Osteoblast (primary cell): ENCODE measurements at regions not wholly inside any gene's neighbourhood (a gene's known extent, or its start where the extent isn't known, plus 50 kb on each side); places are given as distances from the start of the nearest gene placed in this dataset.

Source experiments
- DNase-seq: peaks from one replicate; pipeline ENCODE4 v3.0.0; 2011; ENCODE audit warnings: low spot score, mixed read lengths; ENCODE audit not compliant: insufficient read length; ENCODE audit errors: missing footprints
- H2AFZ ChIP-seq: 2 replicates; pipeline ENCODE4 v1.6.0; 2011; ENCODE audit warnings: mild to moderate bottlenecking, low read length
- H3K27ac ChIP-seq: 2 replicates; pipeline ENCODE4 v1.5.1; 2011; ENCODE audit warnings: mild to moderate bottlenecking, low read depth, low read length, moderate library complexity
- H3K27me3 ChIP-seq: 2 replicates; pipeline ENCODE4 v1.6.0; 2012; ENCODE audit warnings: mild to moderate bottlenecking, control low read depth, inconsistent platforms, low read length, moderate library complexity; ENCODE audit not compliant: insufficient read depth
- H3K36me3 ChIP-seq: 2 replicates; pipeline ENCODE4 v1.5.1; 2011; ENCODE audit warnings: mild to moderate bottlenecking, low read length, control low read depth, moderate library complexity; ENCODE audit not compliant: insufficient read depth
- H3K4me1 ChIP-seq: 2 replicates; pipeline ENCODE4 v1.5.1; 2011; ENCODE audit warnings: mild to moderate bottlenecking, low read length, control low read depth, moderate library complexity; ENCODE audit not compliant: insufficient read depth
- H3K4me2 ChIP-seq: 2 replicates; pipeline ENCODE4 v1.6.0; 2011; ENCODE audit warnings: mild to moderate bottlenecking, low read length; ENCODE audit not compliant: insufficient read depth
- H3K4me3 ChIP-seq: fragments of 200-600 bp; sonication (generic); 3 replicates; pipeline ENCODE4 v1.5.1; 2012; ENCODE audit warnings: mild to moderate bottlenecking, low read length, inconsistent platforms; ENCODE audit not compliant: insufficient read depth
- H3K79me2 ChIP-seq: 2 replicates; pipeline ENCODE4 v1.6.0; 2012; ENCODE audit warnings: mild to moderate bottlenecking, low read length, control low read depth, inconsistent platforms; ENCODE audit not compliant: insufficient read depth
- H3K9me3 ChIP-seq: 2 replicates; pipeline ENCODE4 v1.5.1; 2011; ENCODE audit warnings: low read depth, low read length, control low read depth
- H4K20me1 ChIP-seq: 2 replicates; pipeline ENCODE4 v1.6.0; 2012; ENCODE audit warnings: mild to moderate bottlenecking, low read length, control low read depth; ENCODE audit not compliant: insufficient read depth
- TF ChIP-seq, protein P1 (sequence below): IDR thresholded peaks from 2 replicates; pipeline ENCODE4 v1.5.1; 2011; ENCODE audit warnings: mild to moderate bottlenecking, low read depth, low read length, moderate library complexity; ENCODE audit errors: extremely low read depth

DNA sequence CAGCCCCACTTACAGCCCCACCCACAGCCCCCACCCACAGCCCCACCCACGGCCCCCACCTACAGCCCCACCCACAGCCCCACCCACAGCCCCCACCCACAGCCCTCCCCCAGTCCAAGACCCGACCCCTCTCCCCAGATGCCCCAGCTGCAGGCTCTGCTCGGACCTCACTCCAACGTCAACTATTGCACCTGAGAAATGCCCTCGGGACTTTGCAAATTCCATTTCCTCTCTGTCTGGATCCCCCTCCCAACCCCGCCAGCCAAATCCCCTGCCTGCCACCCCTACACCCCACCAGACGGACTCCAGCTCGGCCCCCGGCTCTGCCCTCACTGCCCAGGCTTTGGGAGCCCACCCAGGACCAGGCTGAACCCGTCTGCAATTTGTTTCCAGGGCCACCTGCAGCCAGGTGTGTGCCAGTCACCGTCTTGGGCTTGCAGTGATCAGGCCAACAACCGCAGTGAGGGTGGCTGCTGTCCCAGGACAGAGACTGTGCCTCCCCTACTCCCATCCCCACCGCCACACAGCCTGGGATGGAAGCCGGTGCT, 662.8 kb downstream of the BRD1 start:
- no peaks in the 10 kb centered on the region for H3K9me3 ChIP-seq
- TF ChIP-seq, protein P1, sequence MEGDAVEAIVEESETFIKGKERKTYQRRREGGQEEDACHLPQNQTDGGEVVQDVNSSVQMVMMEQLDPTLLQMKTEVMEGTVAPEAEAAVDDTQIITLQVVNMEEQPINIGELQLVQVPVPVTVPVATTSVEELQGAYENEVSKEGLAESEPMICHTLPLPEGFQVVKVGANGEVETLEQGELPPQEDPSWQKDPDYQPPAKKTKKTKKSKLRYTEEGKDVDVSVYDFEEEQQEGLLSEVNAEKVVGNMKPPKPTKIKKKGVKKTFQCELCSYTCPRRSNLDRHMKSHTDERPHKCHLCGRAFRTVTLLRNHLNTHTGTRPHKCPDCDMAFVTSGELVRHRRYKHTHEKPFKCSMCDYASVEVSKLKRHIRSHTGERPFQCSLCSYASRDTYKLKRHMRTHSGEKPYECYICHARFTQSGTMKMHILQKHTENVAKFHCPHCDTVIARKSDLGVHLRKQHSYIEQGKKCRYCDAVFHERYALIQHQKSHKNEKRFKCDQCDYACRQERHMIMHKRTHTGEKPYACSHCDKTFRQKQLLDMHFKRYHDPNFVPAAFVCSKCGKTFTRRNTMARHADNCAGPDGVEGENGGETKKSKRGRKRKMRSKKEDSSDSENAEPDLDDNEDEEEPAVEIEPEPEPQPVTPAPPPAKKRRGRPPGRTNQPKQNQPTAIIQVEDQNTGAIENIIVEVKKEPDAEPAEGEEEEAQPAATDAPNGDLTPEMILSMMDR = no peak
- H3K36me3 ChIP-seq = no peaks in the 10 kb centered on the region
- H3K27me3 ChIP-seq = no peaks in the 10 kb centered on the region
- no peak for DNase-seq
- H3K79me2 ChIP-seq = no peaks in the 10 kb centered on the region
- H2AFZ ChIP-seq = no peak overlapping the region
- no peak overlapping the region for H3K4me2 ChIP-seq
- H3K27ac ChIP-seq = no peak overlapping the region
- H3K4me1 ChIP-seq = no peaks in the 10 kb centered on the region
- no peak overlapping the region for H3K4me3 ChIP-seq
- no peaks in the 10 kb centered on the region for H4K20me1 ChIP-seq

DNA sequence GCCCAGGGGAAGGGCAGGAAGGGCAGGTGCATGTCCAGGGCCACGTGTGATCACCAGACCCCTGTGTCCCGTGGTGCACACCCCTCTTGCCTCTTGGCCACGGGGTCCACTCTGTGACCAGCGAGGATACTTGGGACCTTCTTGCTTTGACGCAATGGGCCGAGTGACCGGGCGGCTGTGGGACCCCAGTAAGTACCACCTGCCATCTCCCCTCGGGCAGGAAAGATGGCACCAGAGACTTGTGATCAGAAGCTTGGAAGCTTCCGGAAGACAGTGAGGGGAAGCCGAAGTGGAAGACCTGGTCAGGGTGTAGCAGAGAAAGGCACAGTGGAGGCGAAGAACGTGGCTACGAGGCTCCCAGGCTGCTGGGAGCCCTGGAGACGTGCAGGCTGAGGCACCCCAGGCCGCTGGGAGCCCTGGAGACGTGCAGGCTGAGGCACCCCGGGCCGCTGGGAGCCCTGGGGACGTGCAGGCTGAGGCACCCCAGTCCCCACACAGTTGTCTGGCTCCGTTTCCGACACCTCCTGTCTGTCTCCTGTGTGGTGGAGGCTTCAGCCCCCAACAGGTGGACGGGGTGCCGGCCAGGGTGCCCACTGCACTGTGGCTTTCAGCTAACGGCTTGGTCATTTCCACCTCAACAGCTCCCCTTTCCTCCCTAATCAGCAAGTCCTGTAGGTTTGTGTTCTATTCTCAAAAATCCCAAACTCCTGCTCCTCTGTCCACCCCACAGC, 663.5 kb downstream of the BRD1 start:
- no peaks in the 10 kb centered on the region for H3K9me3 ChIP-seq
- TF ChIP-seq, protein P1 = no peak

DNA sequence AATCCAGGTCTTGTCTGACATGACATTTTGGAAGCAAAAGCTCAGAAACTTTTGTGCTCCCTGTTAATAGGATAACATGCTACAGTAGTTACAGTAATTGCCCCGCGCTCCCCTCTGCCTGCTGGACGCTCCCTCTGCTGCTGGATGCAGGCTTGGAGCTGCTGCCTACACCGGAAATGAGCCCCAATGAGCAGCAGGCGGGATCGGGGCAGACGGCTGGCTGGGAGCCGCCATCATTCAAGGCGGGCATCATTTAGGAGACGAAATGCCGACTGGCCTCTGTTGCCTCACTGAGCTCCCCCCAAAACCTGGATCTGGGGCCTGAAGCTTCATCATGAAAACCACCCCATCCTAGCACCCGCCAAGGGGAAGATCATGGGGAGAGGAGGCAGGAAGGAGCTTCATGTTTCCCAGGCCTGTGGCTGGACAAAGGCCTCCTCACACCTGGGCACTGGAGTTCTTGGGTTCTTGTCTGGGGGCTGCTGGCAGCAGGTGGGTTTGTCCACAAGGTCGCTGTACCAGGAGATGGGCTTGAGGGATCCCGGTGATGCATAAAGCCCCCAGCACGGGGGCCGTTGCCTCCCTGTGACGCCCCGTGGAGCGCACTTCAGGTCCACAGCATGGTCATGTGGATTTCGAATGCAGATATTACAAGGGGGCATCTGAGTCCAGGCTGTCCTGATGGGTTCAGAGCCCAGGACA, 664.3 kb downstream of the BRD1 start:
- H3K79me2 ChIP-seq = no peaks in the 10 kb centered on the region
- H2AFZ ChIP-seq = no peak overlapping the region
- no peak overlapping the region for H3K27ac ChIP-seq
- H3K36me3 ChIP-seq = no peaks in the 10 kb centered on the region
- H3K9me3 ChIP-seq = no peaks in the 10 kb centered on the region
- H4K20me1 ChIP-seq = no peaks in the 10 kb centered on the region
- H3K27me3 ChIP-seq = no peaks in the 10 kb centered on the region
- no peak for DNase-seq
- TF ChIP-seq, protein P1 = no peak
- H3K4me3 ChIP-seq = no peak overlapping the region
- no peaks in the 10 kb centered on the region for H3K4me1 ChIP-seq
- H3K4me2 ChIP-seq = no peak overlapping the region

More for the DNA sequence above, 663.5 kb downstream of the BRD1 start:
- Histone ChIP-seq H3K36me3 (no peaks in the 10 kb centered on the region), H3K79me2 (no peaks in the 10 kb centered on the region), H3K4me1 (no peaks in the 10 kb centered on the region), H3K27ac (no peak overlapping the region), H2AFZ (no peak overlapping the region), H3K4me3 (no peak overlapping the region), H3K27me3 (no peaks in the 10 kb centered on the region), H4K20me1 (no peaks in the 10 kb centered on the region), H3K4me2 (no peak overlapping the region)
- DNase-seq = no peak

DNA sequence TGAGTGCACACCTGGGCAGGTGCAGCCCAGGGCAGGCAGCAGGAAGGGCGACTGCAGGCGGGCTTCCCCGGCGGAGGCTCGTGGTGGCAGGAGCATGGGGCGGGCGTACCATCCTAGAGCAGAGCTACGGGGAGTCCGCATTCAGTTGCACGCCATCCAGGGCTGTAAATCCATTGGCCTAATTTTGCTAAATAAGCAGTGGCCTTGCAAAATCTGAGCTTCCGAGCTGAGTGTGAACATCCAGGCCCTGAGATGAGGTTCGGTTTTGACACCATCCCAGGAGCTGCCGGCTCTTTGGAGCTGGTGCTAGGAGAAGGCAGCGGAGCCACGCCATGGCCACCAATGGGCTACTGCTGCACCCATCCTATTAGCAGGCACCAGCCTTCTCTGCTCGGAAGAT, 664.8 kb downstream of the BRD1 start:
- no peaks in the 10 kb centered on the region for H3K9me3 ChIP-seq
- H3K4me2 ChIP-seq = no peak overlapping the region
- no peaks in the 10 kb centered on the region for H4K20me1 ChIP-seq
- no peaks in the 10 kb centered on the region for H3K36me3 ChIP-seq
- no peak overlapping the region for H3K4me3 ChIP-seq
- H3K4me1 ChIP-seq = no peaks in the 10 kb centered on the region
- TF ChIP-seq, protein P1 = no peak
- no peak overlapping the region for H3K27ac ChIP-seq
- H2AFZ ChIP-seq = no peak overlapping the region
- DNase-seq = peak; percentile 10
- no peaks in the 10 kb centered on the region for H3K27me3 ChIP-seq
- H3K79me2 ChIP-seq = no peaks in the 10 kb centered on the region
